ENCODE measurements at regions not wholly inside any gene's neighbourhood (a gene's known extent, or its start where the extent isn't known, plus 50 kb on each side); places are given as distances from the start of the nearest gene placed in this dataset.

GRCh38 chr9:3698076-3698475 is 172.3 kb upstream of the RFX3 start:
- Histone ChIP-seq H3K27me3 (ENCODE audit: control insufficient read depth, insufficient read depth, low read length) (no peaks in the 10 kb centered on the region), H3K36me3 (ENCODE audit: control insufficient read depth, insufficient read depth, low read length) (no peaks in the 10 kb centered on the region), H3K4me1 (ENCODE audit: control insufficient read depth, insufficient read depth, low read length) (no peaks in the 10 kb centered on the region), H3K4me3 (ENCODE audit: low read length) (no peak overlapping the region), H3K27ac (ENCODE audit: low read length) (no peak overlapping the region), H3K9me3 (replicated peaks; ENCODE audit: control insufficient read depth, low read depth, low read length) (no peaks in the 10 kb centered on the region)
- no peak for DNase-seq
- WGBS (ENCODE audit: insufficient coverage), result 38% methylated on average over 2 of the region's 3 CpGs

GRCh38 chr9:3696368-3696767 is 170.6 kb upstream of the RFX3 start:
- Histone ChIP-seq H3K4me1 (ENCODE audit: control insufficient read depth, insufficient read depth, low read length) (no peaks in the 10 kb centered on the region), H3K9me3 (replicated peaks; ENCODE audit: control insufficient read depth, low read depth, low read length) (no peaks in the 10 kb centered on the region), H3K4me3 (ENCODE audit: low read length) (no peak overlapping the region), H3K27ac (ENCODE audit: low read length) (no peak overlapping the region), H3K36me3 (ENCODE audit: control insufficient read depth, insufficient read depth, low read length) (no peaks in the 10 kb centered on the region), H3K27me3 (ENCODE audit: control insufficient read depth, insufficient read depth, low read length) (no peaks in the 10 kb centered on the region)
- peak; percentile 5 for DNase-seq
- no CpG with 5 or more reads among the region's 2 CpGs for WGBS (ENCODE audit: insufficient coverage)

GRCh38 chr9:3692606-3693005 is 166.8 kb upstream of the RFX3 start:
- no peaks in the 10 kb centered on the region for H3K4me1 ChIP-seq (ENCODE audit: control insufficient read depth, insufficient read depth, low read length)
- no CpG with 5 or more reads among the region's 1 CpG for WGBS (ENCODE audit: insufficient coverage)
- H3K27me3 ChIP-seq (ENCODE audit: control insufficient read depth, insufficient read depth, low read length), result no peaks in the 10 kb centered on the region
- H3K36me3 ChIP-seq (ENCODE audit: control insufficient read depth, insufficient read depth, low read length), result no peaks in the 10 kb centered on the region
- H3K27ac ChIP-seq (ENCODE audit: low read length), result no peak overlapping the region
- no peak for DNase-seq
- no peaks in the 10 kb centered on the region for H3K9me3 ChIP-seq (replicated peaks; ENCODE audit: control insufficient read depth, low read depth, low read length)
- no peak overlapping the region for H3K4me3 ChIP-seq (ENCODE audit: low read length)

- H3K27me3 ChIP-seq (ENCODE audit: control insufficient read depth, insufficient read depth, low read length), result no peaks in the 10 kb centered on the region
- H3K36me3 ChIP-seq (ENCODE audit: control insufficient read depth, insufficient read depth, low read length), result no peaks in the 10 kb centered on the region
- WGBS (ENCODE audit: insufficient coverage), result 100% methylated on average over 1 of the region's 4 CpGs
- DNase-seq, result no peak
- no peaks in the 10 kb centered on the region for H3K4me1 ChIP-seq (ENCODE audit: control insufficient read depth, insufficient read depth, low read length)
- no peak overlapping the region for H3K27ac ChIP-seq (ENCODE audit: low read length)
- no peak overlapping the region for H3K4me3 ChIP-seq (ENCODE audit: low read length)
- no peaks in the 10 kb centered on the region for H3K9me3 ChIP-seq (replicated peaks; ENCODE audit: control insufficient read depth, low read depth, low read length)
Measured at GRCh38 chr9:3689555-3689954, 163.8 kb upstream of the RFX3 start.

GRCh38 chr9:3687145-3687544 is 161.3 kb upstream of the RFX3 start:
- Histone ChIP-seq H3K27me3 (ENCODE audit: control insufficient read depth, insufficient read depth, low read length) (no peaks in the 10 kb centered on the region), H3K4me1 (ENCODE audit: control insufficient read depth, insufficient read depth, low read length) (no peaks in the 10 kb centered on the region), H3K27ac (ENCODE audit: low read length) (no peak overlapping the region), H3K9me3 (replicated peaks; ENCODE audit: control insufficient read depth, low read depth, low read length) (no peaks in the 10 kb centered on the region), H3K4me3 (ENCODE audit: low read length) (no peak overlapping the region), H3K36me3 (ENCODE audit: control insufficient read depth, insufficient read depth, low read length) (no peaks in the 10 kb centered on the region)
- DNase-seq, result no peak

GRCh38 chr9:3682186-3682585 is 156.4 kb upstream of the RFX3 start:
- no CpG with 5 or more reads among the region's 3 CpGs for WGBS (ENCODE audit: insufficient coverage)

GRCh38 chr9:3677541-3677940 is 151.7 kb upstream of the RFX3 start:
- Histone ChIP-seq H3K9me3 (replicated peaks; ENCODE audit: control insufficient read depth, low read depth, low read length) (no peaks in the 10 kb centered on the region), H3K27me3 (ENCODE audit: control insufficient read depth, insufficient read depth, low read length) (no peaks in the 10 kb centered on the region), H3K4me3 (ENCODE audit: low read length) (no peak overlapping the region), H3K4me1 (ENCODE audit: control insufficient read depth, insufficient read depth, low read length) (no peaks in the 10 kb centered on the region), H3K36me3 (ENCODE audit: control insufficient read depth, insufficient read depth, low read length) (no peaks in the 10 kb centered on the region), H3K27ac (ENCODE audit: low read length) (no peak overlapping the region)
- DNase-seq, result no peak
- WGBS (ENCODE audit: insufficient coverage), result 83% methylated on average over 2 of the region's 4 CpGs

More at GRCh38 chr9:3682186-3682585, 156.4 kb upstream of the RFX3 start:
- no peaks in the 10 kb centered on the region for H3K36me3 ChIP-seq (ENCODE audit: control insufficient read depth, insufficient read depth, low read length)
- H3K27ac ChIP-seq (ENCODE audit: low read length), result no peak overlapping the region
- no peaks in the 10 kb centered on the region for H3K27me3 ChIP-seq (ENCODE audit: control insufficient read depth, insufficient read depth, low read length)
- H3K4me3 ChIP-seq (ENCODE audit: low read length), result no peak overlapping the region
- H3K4me1 ChIP-seq (ENCODE audit: control insufficient read depth, insufficient read depth, low read length), result no peaks in the 10 kb centered on the region
- DNase-seq, result peak; percentile 60
- no peaks in the 10 kb centered on the region for H3K9me3 ChIP-seq (replicated peaks; ENCODE audit: control insufficient read depth, low read depth, low read length)

- 41% methylated on average over 2 of the region's 3 CpGs for WGBS (ENCODE audit: insufficient coverage)
- no peak for DNase-seq
- Histone ChIP-seq H3K4me3 (ENCODE audit: low read length) (no peak overlapping the region), H3K9me3 (replicated peaks; ENCODE audit: control insufficient read depth, low read depth, low read length) (no peaks in the 10 kb centered on the region), H3K27me3 (ENCODE audit: control insufficient read depth, insufficient read depth, low read length) (no peaks in the 10 kb centered on the region), H3K36me3 (ENCODE audit: control insufficient read depth, insufficient read depth, low read length) (no peaks in the 10 kb centered on the region), H3K27ac (ENCODE audit: low read length) (no peak overlapping the region), H3K4me1 (ENCODE audit: control insufficient read depth, insufficient read depth, low read length) (no peaks in the 10 kb centered on the region)
Measured at GRCh38 chr9:3676766-3677165, 151.0 kb upstream of the RFX3 start.

- Histone ChIP-seq H3K4me1 (ENCODE audit: control insufficient read depth, insufficient read depth, low read length) (no peaks in the 10 kb centered on the region), H3K36me3 (ENCODE audit: control insufficient read depth, insufficient read depth, low read length) (no peaks in the 10 kb centered on the region), H3K27me3 (ENCODE audit: control insufficient read depth, insufficient read depth, low read length) (no peaks in the 10 kb centered on the region), H3K4me3 (ENCODE audit: low read length) (no peak overlapping the region), H3K9me3 (replicated peaks; ENCODE audit: control insufficient read depth, low read depth, low read length) (no peaks in the 10 kb centered on the region), H3K27ac (ENCODE audit: low read length) (no peak overlapping the region)
- no peak for DNase-seq
- 65% methylated on average over 2 of the region's 2 CpGs for WGBS (ENCODE audit: insufficient coverage)
Measured at GRCh38 chr9:3675946-3676345, 150.1 kb upstream of the RFX3 start.

- WGBS (ENCODE audit: insufficient coverage), result 93% methylated on average over 3 of the region's 5 CpGs
- Histone ChIP-seq H3K4me1 (ENCODE audit: control insufficient read depth, insufficient read depth, low read length) (no peaks in the 10 kb centered on the region), H3K36me3 (ENCODE audit: control insufficient read depth, insufficient read depth, low read length) (no peaks in the 10 kb centered on the region), H3K27me3 (ENCODE audit: control insufficient read depth, insufficient read depth, low read length) (no peaks in the 10 kb centered on the region), H3K9me3 (replicated peaks; ENCODE audit: control insufficient read depth, low read depth, low read length) (no peaks in the 10 kb centered on the region), H3K4me3 (ENCODE audit: low read length) (no peak overlapping the region), H3K27ac (ENCODE audit: low read length) (no peak overlapping the region)
- DNase-seq, result no peak
Measured at GRCh38 chr9:3674561-3674960, 148.8 kb upstream of the RFX3 start.

- WGBS (ENCODE audit: insufficient coverage), result 81% methylated on average over 5 of the region's 5 CpGs
- H3K27ac ChIP-seq (ENCODE audit: low read length), result no peak overlapping the region
- no peak for DNase-seq
- no peaks in the 10 kb centered on the region for H3K9me3 ChIP-seq (replicated peaks; ENCODE audit: control insufficient read depth, low read depth, low read length)
- H3K27me3 ChIP-seq (ENCODE audit: control insufficient read depth, insufficient read depth, low read length), result no peaks in the 10 kb centered on the region
- H3K4me1 ChIP-seq (ENCODE audit: control insufficient read depth, insufficient read depth, low read length), result no peaks in the 10 kb centered on the region
- H3K4me3 ChIP-seq (ENCODE audit: low read length), result no peak overlapping the region
- no peaks in the 10 kb centered on the region for H3K36me3 ChIP-seq (ENCODE audit: control insufficient read depth, insufficient read depth, low read length)
Measured at GRCh38 chr9:3672399-3672798, 146.6 kb upstream of the RFX3 start.
